ENCODE measurements at regions not wholly inside any gene's neighbourhood (a gene's known extent, or its start where the extent isn't known, plus 50 kb on each side); places are given as distances from the start of the nearest gene placed in this dataset.

GRCh38 chr14:54259821-54260220 lies 137.0 kb upstream of the CDKN3 start (continued):
- no peak for TF ChIP-seq GTF2F1 (IDR thresholded peaks at IDR 0.05; ENCODE audit: borderline replicate concordance, low read depth, low read length)
